GM21723 (cell line): ENCODE measurements at regions not wholly inside any gene's neighbourhood (a gene's known extent, or its start where the extent isn't known, plus 50 kb on each side); places are given as distances from the start of the nearest gene placed in this dataset.

Experiments used
- ATAC-seq: cut with Tn5 transposase; IDR thresholded peaks from one replicate; pipeline ENCODE4 v1.9.1; 2021; ENCODE audit warnings: mild to moderate bottlenecking, moderate library complexity; ENCODE audit not compliant: unreplicated experiment

DNA sequence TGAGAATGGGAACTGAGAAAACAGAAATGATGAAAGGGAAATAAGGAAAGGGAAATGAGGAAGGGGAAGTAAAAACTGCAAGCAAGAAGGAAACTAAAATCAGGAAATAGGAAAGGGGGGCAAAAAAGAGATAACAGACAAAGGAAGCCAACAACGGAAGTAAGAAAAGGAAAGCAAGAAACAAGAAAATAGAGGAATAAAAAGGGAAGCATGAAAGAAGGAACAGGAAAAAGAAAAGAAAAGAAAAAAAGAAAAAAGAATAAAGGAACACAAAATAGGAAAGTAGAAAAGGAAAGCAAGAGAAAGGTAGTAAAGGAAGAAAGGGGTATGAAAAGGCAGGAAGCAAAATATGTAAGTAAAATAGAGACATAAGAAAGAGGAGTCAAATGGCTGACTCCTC, 241.2 kb upstream of the NCKAP5 start:
- ATAC-seq: no peak

DNA sequence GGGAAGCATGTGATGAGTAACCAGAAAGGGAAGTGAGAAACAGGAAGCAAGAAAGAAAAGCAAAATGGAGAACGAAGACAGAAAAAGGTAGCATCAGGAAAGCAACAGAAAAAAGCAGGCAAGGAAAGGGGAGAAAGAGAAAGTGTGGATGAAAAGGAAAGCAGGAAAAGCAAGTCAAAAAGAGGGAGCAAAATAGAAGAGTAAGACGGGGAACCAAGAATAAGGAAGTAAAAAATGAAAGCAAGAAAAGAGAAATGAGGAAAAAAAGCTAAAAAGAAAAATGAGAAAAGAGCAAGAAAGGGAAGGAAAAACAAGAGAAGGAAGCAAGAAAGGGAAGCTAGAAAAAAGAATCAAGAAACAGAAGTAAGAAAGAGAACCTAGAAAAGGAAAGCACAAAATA, 242.3 kb upstream of the NCKAP5 start:
- no peak for ATAC-seq

DNA sequence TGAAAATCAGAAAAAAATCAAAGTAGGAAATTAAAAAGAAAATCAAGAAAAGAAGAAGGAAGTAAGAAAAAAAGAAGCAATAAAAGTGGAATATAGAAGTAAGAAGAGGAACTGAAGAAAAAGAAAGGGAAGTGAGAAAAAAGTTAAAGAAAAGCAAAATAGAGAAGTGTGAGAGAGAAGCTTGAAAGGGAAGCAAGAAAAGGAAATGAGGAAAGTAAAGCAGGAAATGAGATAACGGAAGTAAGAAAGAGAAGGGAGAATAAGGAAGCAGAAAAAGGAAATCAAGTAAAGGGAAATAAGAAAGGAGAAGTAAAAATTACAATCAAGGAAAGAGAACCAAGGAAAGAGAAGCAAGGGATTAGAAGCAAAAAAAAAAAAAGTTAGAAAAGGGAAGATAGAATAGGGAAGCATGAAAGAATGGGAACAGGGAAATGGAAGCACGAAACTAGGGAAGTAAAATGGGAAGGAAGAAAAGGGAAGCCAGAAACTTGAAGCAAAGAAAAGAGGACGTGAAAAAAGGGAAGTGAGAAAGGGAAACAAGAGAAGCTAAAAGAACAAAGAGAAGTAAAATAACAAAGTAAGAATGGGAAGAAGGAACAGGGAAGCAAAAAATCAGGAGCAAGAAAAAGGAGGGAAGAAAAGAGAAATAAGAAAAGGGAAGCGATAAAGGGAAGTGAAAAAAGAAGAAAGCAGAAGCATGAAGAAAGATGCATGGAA, 243.3 kb upstream of the NCKAP5 start:
- no peak for ATAC-seq

DNA sequence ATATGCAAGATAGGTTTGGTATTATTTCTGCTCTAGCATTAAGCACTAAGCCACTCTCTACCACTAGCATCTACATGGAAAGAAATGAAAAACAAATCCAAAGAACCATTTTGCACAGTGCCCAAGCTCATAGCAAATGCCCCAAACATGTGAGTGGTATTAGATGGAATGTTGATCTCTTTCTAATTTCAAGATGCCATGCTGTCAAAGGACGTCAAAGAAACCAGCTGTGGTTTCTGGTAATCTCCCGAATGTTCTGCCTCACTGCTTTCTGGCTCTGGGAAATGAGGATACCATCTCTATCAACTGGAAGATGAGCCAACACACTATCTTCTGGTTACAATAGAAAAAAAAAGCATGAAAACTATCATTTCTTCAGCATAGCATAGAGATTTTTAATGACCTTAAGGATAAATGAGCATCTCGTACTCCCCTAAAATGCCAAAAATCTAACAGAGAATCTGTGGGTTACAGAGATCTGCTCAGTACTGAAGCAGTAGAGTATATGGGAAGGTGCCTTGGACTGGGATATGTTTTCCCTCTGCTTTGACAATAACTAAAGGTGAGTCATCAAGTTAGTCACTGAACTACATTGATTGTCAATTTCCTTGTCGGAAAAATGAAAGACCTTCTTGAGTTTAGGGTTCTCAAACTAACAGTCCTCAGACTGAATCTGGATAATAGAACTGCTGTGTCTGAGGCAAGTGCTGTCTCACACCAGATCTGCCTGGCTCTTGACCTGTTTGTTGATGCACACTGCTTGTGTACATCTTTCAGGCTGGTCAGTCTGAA, 244.8 kb upstream of the NCKAP5 start:
- ATAC-seq: no peak

DNA sequence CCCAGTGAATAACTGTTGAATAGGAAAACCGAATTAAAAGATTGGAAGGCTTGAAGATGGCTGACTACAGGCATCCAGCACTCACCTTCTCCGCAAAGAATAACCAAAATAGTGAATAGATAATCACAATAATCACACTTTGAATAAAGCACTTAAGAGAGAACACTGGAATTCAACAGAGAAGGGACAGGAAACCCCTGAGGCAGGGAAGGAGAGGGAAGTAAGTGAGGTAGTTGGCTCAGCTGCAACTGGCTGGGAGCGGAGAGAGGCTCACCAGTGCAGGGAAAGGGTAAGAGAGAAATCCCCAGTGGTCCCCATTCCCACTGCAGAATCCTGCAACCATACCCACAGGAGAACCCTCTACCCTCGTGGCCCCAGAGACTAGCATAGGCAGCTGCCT, 246.6 kb upstream of the NCKAP5 start:
- ATAC-seq: no peak

DNA sequence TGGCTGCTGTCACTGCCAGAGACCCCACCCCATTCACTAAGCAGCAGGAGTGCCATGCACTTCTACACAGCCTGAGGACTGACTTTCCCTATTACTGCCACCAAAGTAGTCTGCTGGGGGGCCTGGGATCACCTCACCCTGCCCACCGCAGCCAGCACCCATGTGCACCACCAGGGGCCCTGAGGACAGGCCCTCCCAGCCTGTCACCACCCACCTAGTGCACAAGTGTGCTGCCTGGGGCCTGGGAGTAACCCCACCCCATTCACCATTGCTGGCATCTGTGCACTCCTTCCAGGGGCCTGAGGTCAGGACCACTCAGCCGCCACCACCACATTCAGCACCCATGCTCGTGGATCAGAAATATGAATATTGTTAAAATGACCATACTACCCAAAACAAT, 247.8 kb upstream of the NCKAP5 start:
- ATAC-seq: no peak

DNA sequence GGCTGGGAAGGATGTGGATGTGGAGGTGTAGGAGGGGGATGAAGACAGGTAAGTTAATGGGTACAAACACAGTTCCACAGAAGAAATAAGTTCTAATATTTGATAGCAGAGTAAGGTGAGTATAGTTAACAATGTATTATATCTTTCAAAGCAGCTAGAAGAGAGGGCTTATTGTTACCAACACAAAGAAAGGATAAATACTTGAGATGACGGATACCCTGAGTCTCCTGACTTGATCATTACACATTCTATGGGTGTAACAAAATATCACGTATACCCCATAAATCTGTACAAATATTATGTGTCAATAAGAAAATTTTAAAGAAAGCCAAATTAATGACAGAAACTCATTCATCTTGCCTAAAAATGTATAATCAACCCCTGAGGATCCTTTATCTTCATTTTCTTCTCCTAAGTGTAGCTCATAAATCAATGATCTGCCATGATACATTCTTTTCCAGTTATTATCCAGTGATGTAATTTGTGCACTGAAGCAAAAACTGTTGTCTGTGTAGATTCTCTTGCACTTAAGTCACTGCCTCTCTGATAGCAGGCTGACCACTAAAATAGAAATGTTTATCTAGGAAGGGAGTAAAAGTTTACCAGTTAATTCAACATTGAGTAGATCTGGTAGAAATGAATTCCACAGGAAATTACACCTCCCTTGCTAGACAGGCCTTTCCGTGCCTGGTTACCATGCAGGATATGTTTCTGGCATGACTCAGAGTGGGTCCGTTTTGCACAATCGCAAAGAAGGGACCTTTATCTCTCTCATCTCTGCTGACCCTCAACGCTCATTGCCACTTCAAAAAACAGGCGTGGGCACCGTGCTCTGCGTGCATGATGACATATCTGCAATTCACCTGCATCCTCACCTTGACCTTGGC, 249.7 kb upstream of the NCKAP5 start:
- ATAC-seq: no peak

DNA sequence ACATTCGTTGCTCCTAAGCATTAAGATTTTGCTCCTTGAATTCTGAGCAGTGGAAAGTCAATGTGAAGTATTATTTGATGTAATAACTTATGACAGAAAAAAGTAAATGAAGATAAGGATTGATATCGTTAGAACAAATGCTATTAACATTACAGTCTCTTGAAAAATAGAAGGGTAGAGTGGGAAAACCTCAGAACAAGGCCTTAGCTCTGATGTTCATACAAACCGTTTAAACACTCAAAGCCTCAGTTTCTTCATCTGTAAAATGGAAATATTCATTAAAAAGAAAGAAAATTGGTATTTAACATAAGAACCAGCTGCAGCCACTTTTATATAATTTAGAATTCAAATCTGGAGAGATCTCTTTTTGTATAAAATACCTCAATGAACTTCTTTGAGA, 250.4 kb upstream of the NCKAP5 start:
- no peak for ATAC-seq

DNA sequence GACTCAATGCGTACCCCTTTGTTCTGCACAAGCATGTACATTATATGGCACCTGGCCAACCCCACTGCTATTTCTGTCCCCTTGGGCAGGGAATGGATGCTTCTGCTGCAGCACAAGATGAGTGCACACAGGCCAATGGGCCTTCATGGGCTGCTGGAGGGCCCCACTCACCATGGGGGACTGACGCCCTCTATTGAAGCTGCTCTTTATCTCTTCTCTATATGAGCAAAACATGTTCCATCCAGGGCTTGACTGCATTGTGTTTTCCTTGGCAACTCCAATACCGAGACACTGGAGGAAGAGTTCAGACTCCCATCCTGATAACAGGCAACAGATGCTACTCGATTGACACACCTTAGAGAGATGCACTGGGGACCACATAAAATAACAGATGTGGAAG, 251.6 kb upstream of the NCKAP5 start:
- ATAC-seq: no peak

DNA sequence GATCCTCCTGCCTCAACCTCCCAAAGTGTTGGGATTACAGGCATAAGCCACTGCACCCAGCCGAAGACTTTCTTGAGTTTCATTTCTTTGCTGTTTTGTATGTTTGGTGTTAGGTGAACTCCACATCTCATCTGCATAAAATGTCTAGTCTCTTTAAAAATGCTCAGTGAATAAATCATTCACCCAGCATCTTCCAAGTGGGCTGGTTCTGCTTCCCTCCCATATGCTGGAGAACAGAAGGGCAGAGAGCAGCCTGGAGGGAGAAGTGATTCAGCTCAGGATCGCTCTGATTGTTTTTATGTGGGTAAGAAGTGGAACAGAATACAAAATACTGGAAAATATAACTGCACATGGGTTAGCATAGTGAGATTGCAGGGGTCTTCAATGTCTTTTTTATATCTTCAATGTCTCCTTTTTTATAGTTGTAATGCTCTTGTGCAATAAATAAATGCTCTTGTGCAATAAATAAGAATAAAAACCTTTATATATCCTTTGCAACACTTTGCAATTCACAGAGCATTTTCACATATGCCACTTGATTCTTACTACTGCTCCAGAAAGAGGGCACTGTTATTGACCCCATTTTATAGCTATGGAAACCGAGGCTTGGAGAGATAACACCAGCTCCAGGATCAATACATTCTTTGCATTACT, 253.0 kb upstream of the NCKAP5 start:
- ATAC-seq: no peak

DNA sequence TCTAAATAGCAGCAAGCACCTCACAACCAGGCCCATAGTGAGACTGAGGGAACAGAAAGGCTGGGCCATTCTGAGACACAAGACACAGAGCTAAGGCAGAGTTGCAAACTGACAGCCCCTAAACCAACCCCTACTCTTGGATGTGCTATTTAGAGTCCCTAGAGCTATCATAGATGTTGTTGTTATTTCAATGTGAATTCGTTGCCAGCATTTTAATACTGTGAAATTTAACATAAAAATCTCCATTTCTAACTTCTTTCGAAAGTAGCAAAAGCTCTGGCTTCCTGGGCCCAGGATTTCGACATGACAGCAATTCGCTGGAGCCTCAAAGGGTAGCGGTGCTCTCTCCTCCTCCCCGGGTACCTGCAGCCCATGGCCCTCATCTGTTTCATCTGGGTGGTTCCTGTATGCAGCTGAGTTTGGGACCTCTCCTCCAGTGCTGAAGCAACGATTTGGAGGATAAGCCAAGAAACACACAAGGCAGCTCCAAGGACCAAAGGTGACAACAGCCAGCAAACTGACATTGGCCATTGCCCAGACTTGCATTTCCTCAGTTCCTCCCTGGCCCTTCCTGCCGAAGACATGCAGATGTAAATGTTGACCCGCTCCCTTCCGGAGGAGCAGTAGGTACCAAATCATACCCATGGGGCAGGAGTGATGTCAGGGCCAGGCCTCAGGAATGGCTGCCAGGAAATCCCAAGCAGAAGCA, 254.4 kb upstream of the NCKAP5 start:
- ATAC-seq: no peak

DNA sequence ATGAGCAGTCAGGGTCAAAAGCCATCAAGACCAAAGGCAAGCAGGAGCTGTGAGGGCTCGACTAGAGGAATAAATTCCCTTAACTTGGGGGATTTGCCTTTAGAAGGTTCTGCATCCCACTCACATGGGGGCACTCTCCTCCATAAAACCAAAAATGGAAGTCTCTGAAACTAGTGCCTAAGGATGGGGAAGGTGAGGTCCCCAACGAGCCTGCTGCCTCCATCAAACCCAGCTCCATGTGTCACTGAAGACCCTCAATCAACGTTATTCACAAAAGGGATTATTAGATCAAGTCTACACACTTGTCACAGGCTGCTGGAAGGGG, 254.9 kb upstream of the NCKAP5 start:
- no peak for ATAC-seq

DNA sequence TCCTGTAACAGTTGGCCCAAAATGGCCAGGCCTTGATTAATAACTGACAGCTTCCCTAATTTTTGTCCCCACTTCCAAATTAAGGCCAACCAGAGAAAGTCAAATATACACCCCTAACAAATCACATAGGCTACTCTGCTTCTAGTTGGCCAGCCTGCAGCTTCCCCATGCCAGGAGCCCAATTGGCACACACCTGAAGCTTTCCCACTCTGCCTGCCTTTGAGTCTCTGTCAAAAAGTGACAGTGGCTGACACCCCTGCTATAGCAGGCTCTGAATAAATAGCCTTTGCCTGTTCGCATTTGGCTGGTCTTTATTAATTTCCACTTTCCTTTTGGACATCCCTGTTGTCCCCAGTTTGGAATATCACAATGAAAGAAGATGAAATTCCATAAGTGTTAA, 256.6 kb upstream of the NCKAP5 start:
- no peak for ATAC-seq

DNA sequence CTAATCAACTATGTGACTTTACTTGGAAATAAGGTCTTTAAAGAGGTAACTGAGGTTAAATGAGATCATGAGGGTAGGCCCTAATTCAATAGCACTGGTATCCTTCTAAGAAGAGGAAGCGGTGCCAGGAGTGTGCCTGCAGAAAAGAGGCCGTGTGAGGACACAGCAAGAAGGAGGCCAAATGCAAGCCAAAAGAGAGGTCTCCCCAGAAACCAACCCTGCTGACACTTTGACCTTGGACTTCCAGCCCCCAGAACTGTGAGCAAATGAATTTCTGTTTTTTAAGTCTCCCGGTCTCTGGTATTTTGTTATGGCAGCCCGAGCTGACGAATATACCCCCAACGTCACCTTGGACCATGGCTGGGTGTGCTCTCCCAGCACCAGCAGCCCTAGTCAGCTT, 257.5 kb upstream of the NCKAP5 start:
- no peak for ATAC-seq

DNA sequence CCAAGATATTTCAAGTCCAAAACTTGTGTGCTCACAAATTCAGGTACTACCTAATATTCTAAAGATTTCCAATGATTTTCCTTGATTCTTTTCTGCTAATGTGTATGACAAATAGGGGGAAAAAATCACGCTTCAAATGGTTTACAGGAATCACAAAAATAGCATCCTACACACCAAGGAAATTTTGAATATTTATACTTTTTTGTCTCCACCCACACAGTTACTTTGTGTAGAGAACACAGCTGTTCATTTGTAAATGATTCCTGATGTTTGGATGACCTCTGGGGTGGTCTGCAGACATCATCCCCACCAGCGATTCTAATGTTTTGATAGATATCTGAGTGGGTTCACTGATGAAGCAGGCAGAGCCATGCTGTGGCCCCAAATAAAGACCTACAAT, 260.6 kb upstream of the NCKAP5 start:
- ATAC-seq: no peak

DNA sequence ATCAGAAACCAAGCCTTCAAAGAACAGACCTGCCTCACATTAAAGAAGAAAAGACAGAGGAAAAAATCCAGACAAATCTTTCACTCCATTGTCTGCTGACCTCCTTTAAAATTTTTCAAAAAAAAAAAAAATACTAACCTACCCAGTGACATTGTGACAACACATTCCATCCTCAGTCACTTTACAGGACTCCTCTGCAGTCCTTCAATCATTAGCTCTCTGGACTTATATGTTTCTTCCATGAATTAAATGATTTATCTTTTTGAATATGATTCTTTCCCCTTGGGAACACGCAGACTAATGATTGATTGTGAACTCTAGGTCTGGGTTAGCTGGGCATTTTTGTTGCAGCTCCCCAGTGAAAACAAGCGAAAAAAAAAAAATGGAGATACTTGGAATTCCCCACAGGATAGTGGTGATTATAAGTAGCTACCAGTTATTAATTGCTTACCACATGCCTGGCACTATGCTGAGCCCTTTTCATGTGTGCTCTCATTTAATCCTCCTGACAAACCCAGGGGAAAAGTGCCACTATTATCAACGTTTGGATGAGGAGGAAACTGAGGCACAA, 261.3 kb upstream of the NCKAP5 start:
- no peak for ATAC-seq

DNA sequence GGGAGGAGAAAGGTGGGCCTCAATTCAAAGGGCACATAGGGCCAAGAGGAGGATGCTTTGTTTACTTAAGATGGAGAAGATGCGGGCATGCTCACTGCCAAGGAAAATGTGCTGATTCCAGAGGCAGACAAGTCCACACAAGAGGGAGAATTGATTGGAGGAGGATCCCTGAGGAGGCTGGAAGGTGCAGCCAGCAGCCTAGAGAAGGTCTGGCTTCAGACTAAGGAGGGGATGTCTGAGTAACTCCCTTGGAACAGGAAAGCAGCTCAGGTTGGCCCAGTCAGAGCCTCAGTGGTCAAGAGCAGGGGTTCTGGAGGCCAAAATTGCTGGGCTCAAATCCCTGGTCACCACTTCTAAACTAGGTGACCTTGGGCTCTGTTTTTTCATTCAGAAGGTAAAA, 265.5 kb upstream of the NCKAP5 start:
- ATAC-seq: no peak

DNA sequence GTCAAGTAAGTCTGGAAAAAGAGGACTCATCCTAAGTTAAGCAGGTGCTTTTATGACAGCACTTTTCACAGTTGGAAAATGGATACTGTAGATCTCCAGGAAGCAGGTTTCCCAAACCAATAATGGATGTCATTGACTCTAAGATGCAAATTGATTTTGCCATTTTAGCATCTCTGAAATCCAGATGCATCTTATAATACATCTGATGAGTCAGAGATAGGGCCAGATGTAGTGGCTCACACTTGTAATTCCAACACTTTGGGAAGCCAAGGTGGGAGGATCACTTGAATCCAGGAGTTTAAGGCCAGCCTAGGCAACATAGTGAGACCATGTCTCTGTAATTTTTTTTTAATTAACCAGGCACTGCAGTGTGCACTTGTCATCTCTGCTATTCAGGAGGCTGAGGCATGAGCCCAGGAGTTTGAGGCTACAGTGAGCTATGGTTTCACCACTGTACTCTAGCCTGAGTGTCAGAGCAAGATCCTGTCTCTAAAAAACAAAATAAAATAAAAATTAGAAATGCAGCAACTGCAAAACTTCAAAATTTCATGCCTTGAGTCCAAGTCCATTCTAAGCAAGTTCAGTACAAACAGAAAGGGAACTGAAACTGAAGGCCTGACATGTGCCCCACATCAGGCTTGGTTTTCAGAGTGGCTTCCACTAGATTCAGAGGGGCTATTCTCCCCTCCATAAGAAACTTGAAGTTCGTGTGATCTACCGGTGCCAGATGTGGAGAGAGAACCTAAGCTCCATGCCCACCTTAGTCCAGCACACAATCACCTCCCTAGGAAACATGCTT, 267.8 kb upstream of the NCKAP5 start:
- ATAC-seq: no peak

DNA sequence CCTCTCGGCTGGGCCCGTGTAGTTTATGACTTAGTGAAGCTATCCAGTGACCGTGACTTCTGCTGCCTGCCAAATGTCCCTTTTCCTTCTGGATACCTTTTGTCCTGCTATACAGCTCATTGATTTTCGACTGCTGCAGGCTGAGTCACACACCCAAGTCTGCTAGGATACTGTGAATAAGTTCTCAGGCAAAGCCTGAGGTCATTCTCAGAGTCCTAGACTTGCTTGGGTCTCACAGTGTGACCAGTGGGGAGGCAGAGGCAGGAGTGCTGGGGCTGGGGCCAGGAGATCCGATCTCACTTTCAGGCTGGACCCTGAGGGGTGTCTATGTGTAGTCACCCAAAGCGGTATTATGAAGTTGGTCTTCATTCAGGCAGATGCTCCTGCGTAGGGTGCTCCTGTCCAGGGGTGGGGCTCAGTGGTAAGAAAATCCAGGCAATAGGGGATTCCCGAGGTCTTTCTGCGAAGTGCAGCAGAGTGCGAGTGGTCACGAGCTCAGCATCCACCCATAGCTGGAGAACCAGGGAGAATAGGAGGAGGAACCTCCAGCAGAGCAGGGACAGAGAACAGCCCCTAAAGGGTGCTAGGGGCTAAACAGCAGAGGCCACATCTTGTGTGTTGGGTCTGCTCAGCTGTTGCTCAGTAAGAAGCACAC, 268.6 kb upstream of the NCKAP5 start:
- no peak for ATAC-seq
